Motor neuron (in vitro differentiated cells): ENCODE measurements at regions not wholly inside any gene's neighbourhood (a gene's known extent, or its start where the extent isn't known, plus 50 kb on each side); places are given as distances from the start of the nearest gene placed in this dataset.

Experiments used
- ATAC-seq, 8 experiments: fragments of 200-7000 bp; cut with Tn5 transposase; replicated peaks in 6 of 8; 2 replicates each; pipeline ENCODE4 v1.8.0; 2021; ENCODE audit warnings: mild to moderate bottlenecking in 8 of 8, moderate library complexity in 8 of 8
- H3K27ac ChIP-seq, 2 donors: fragments of 250-450 bp; sonication (Bioruptor Pico); 2 replicates each; pipeline ENCODE4 v1.9.0; 2021; ENCODE audit warnings: antibody characterized with exemption in 2 of 2, mild to moderate bottlenecking in 2 of 2, moderate library complexity in 1 of 2
- H3K4me1 ChIP-seq, 2 donors: fragments of 250-450 bp; sonication (Bioruptor Pico); replicated peaks in 1 of 2; 2 replicates each; pipeline ENCODE4 v1.6.1; 2021; ENCODE audit warnings: antibody characterized with exemption in 2 of 2, mild to moderate bottlenecking in 2 of 2, moderate library complexity in 1 of 2
- H3K4me3 ChIP-seq, 5 donors: fragments of 250-450 bp; sonication (Bioruptor Pico); 2 replicates each; pipeline ENCODE4 v1.9.0; 2021; ENCODE audit warnings: antibody characterized with exemption in 5 of 5, mild to moderate bottlenecking in 5 of 5, moderate library complexity in 4 of 5
- WGBS, 10 experiments: fragments of 450-650 bp; shearing (Covaris generic); methylation state at CpG; one replicate each; pipeline ENCODE4 v1.0.0; 2022; 5-methylcytosine and 5-hydroxymethylcytosine counted together
- in situ Hi-C, 9 experiments: fragments of 400-800 bp; cut with MboI; loops; one replicate each; pipeline ENCODE4 v1.15.0; 2021; ENCODE audit warnings: low sequenced_read_pairs in 9 of 9, low pct_unique_long_range_greater_than_20kb in 2 of 9; ENCODE audit not compliant: unreplicated experiment in 9 of 9

- Histone ChIP-seq H3K27ac (no peak overlapping the region), H3K4me3 (no peak overlapping the region), H3K4me1 (peaks cover 7 to 13% of the 10 kb centered on the region in 2 donors)
- in situ Hi-C loops = no loop called here
- WGBS, 10 experiments = 48 to 100% (median 94%) methylated on average over 1 to 2 of the region's 2 CpGs; no CpG with 5 or more reads in 2 of the 10 experiments
- ATAC-seq = no peak
These were observed 352.7 kb upstream of the SEMA3A start for GRCh38 chr7:84547331-84547730.

GRCh38 chr7:84546403-84546802, 351.8 kb upstream of the SEMA3A start:
- ATAC-seq = no peak
- peaks cover 7 to 13% of the 10 kb centered on the region in 2 donors for H3K4me1 ChIP-seq
- 80 to 100% (median 96%) methylated on average over 1 to 11 of the region's 12 CpGs; no CpG with 5 or more reads in 2 of the 10 experiments for WGBS, 10 experiments
- no peak overlapping the region for H3K4me3 ChIP-seq
- H3K27ac ChIP-seq = no peak overlapping the region
- in situ Hi-C loops = no loop called here

- Histone ChIP-seq H3K4me1 (no peaks in the 10 kb centered on the region), H3K27ac (no peak overlapping the region), H3K4me3 (no peak overlapping the region)
- in situ Hi-C loops = no loop called here
- no peak for ATAC-seq
- 86 to 100% (median 100%) methylated on average over 1 to 5 of the region's 5 CpGs; no CpG with 5 or more reads in 1 of the 10 experiments for WGBS, 10 experiments
These were observed 343.7 kb upstream of the SEMA3A start for GRCh38 chr7:84538268-84538667.

GRCh38 chr7:84536271-84536870, 341.8 kb upstream of the SEMA3A start:
- peak in 3 of 8 experiments; percentile 48 to 55 (median 48) for ATAC-seq
- in situ Hi-C loops = no loop called here
- Histone ChIP-seq H3K4me3 (no peak overlapping the region), H3K27ac (no peak overlapping the region), H3K4me1 (no peaks in the 10 kb centered on the region)
- 74 to 100% (median 90%) methylated on average over 1 to 3 of the region's 3 CpGs; no CpG with 5 or more reads in 1 of the 10 experiments for WGBS, 10 experiments

GRCh38 chr7:84535580-84536270, 341.1 kb upstream of the SEMA3A start:
- no peak overlapping the region for H3K4me3 ChIP-seq
- in situ Hi-C loops = no loop called here
- 36 to 100% (median 64%) methylated on average over 1 to 3 of the region's 3 CpGs; no CpG with 5 or more reads in 2 of the 10 experiments for WGBS, 10 experiments
- peak in 1 of 8 experiments; percentile 20 for ATAC-seq
- H3K4me1 ChIP-seq = no peaks in the 10 kb centered on the region
- H3K27ac ChIP-seq = no peak overlapping the region

GRCh38 chr7:84533182-84533581, 338.6 kb upstream of the SEMA3A start:
- Histone ChIP-seq H3K4me1 (peaks cover 0 to 4% of the 10 kb centered on the region in 2 donors), H3K4me3 (no peak overlapping the region), H3K27ac (no peak overlapping the region)
- in situ Hi-C loops = no loop called here
- ATAC-seq = peak in 2 of 8 experiments; percentile 24 to 82

GRCh38 chr7:84532196-84532595, 337.6 kb upstream of the SEMA3A start:
- Histone ChIP-seq H3K4me3 (no peak overlapping the region), H3K27ac (no peak overlapping the region), H3K4me1 (peaks cover 0 to 4% of the 10 kb centered on the region in 2 donors)
- in situ Hi-C loops = no loop called here
- ATAC-seq = no peak

GRCh38 chr7:84529480-84530205, 335.1 kb upstream of the SEMA3A start:
- ATAC-seq = peak in 6 of 8 experiments; percentile 14 to 67 (median 62)
- no peak overlapping the region for H3K27ac ChIP-seq
- in situ Hi-C loops = no loop called here
- 17 to 100% (median 94%) methylated on average over 1 to 3 of the region's 3 CpGs for WGBS, 10 experiments
- H3K4me1 ChIP-seq = peaks cover 0 to 4% of the 10 kb centered on the region in 2 donors
- H3K4me3 ChIP-seq = no peak overlapping the region

GRCh38 chr7:84528756-84529479, 334.3 kb upstream of the SEMA3A start:
- ATAC-seq = no peak
- Histone ChIP-seq H3K27ac (no peak overlapping the region), H3K4me1 (peaks cover 0 to 4% of the 10 kb centered on the region in 2 donors), H3K4me3 (no peak overlapping the region)
- in situ Hi-C loops = no loop called here

- in situ Hi-C loops = no loop called here
- no peak overlapping the region for H3K27ac ChIP-seq
- H3K4me1 ChIP-seq = peaks cover 0 to 4% of the 10 kb centered on the region in 2 donors
- WGBS, 10 experiments = 0 to 95% (median 85%) methylated on average over 2 to 10 of the region's 10 CpGs
- no peak overlapping the region for H3K4me3 ChIP-seq
- peak in 3 of 8 experiments; percentile 12 to 67 (median 57) for ATAC-seq
These were observed 330.4 kb upstream of the SEMA3A start for GRCh38 chr7:84524714-84525694.

GRCh38 chr7:84513061-84513460, 318.5 kb upstream of the SEMA3A start:
- Histone ChIP-seq H3K27ac (no peak overlapping the region), H3K4me1 (no peaks in the 10 kb centered on the region), H3K4me3 (no peak overlapping the region)
- in situ Hi-C loops = no loop called here
- ATAC-seq = no peak
- WGBS, 10 experiments = 50 to 100% (median 95%) methylated on average over 1 to 3 of the region's 3 CpGs

GRCh38 chr7:84512055-84512454, 317.5 kb upstream of the SEMA3A start:
- in situ Hi-C loops = no loop called here
- peaks cover 0 to 9% of the 10 kb centered on the region in 2 donors for H3K4me1 ChIP-seq
- H3K27ac ChIP-seq = no peak overlapping the region
- no peak for ATAC-seq
- 88 to 100% (median 91%) methylated on average over 1 of the region's 1 CpG for WGBS, 10 experiments
- no peak overlapping the region for H3K4me3 ChIP-seq
